NCI-H69 (cell line): ENCODE measurements at regions not wholly inside any gene's neighbourhood (a gene's known extent, or its start where the extent isn't known, plus 50 kb on each side); places are given as distances from the start of the nearest gene placed in this dataset.

Source experiments
- DNase-seq: peaks from one replicate; lab custom pipeline; 2025; lab: John Stamatoyannopoulos, UW

- DNase-seq, result no peak
These were observed 570.9 kb downstream of the TLE1 start for GRCh38 chr9:81118416-81118815.

GRCh38 chr9:81116340-81117137 lies 572.8 kb downstream of the TLE1 start:
- peak; percentile 40 for DNase-seq

GRCh38 chr9:81113453-81114124 lies 575.8 kb downstream of the TLE1 start:
- peak; percentile 97 for DNase-seq

GRCh38 chr9:81112627-81113452 lies 576.5 kb downstream of the TLE1 start:
- peak; percentile 88 for DNase-seq

GRCh38 chr9:81108821-81109220 lies 580.5 kb downstream of the TLE1 start:
- no peak for DNase-seq

- DNase-seq, result no peak
These were observed 581.0 kb downstream of the TLE1 start for GRCh38 chr9:81108391-81108790.

GRCh38 chr9:81103597-81104471 lies 585.5 kb downstream of the TLE1 start:
- no peak for DNase-seq

GRCh38 chr9:81097131-81097847 lies 592.1 kb downstream of the TLE1 start:
- no peak for DNase-seq

GRCh38 chr9:81096625-81097024 lies 592.7 kb downstream of the TLE1 start:
- no peak for DNase-seq

GRCh38 chr9:81092057-81092456 lies 597.3 kb downstream of the TLE1 start:
- DNase-seq, result no peak

- DNase-seq, result no peak
These were observed 601.0 kb downstream of the TLE1 start for GRCh38 chr9:81088341-81088740.

- no peak for DNase-seq
These were observed 602.9 kb downstream of the TLE1 start for GRCh38 chr9:81086416-81086815.

- DNase-seq, result peak; percentile 10
These were observed 605.4 kb downstream of the TLE1 start for GRCh38 chr9:81083854-81084512.

- DNase-seq, result peak; percentile 48
These were observed 606.3 kb downstream of the TLE1 start for GRCh38 chr9:81083067-81083466.

- DNase-seq, result no peak
These were observed 607.1 kb downstream of the TLE1 start for GRCh38 chr9:81082221-81082620.

GRCh38 chr9:81080900-81081299 lies 608.4 kb downstream of the TLE1 start:
- DNase-seq, result no peak

- DNase-seq, result no peak
These were observed 609.2 kb downstream of the TLE1 start for GRCh38 chr9:81080185-81080584.

- no peak for DNase-seq
These were observed 610.3 kb downstream of the TLE1 start for GRCh38 chr9:81079055-81079454.

- DNase-seq, result no peak
These were observed 610.8 kb downstream of the TLE1 start for GRCh38 chr9:81078555-81078954.

- no peak for DNase-seq
These were observed 611.8 kb downstream of the TLE1 start for GRCh38 chr9:81077572-81077971.
